ENCODE measurements at regions not wholly inside any gene's neighbourhood (a gene's known extent, or its start where the extent isn't known, plus 50 kb on each side); places are given as distances from the start of the nearest gene placed in this dataset.

DNA sequence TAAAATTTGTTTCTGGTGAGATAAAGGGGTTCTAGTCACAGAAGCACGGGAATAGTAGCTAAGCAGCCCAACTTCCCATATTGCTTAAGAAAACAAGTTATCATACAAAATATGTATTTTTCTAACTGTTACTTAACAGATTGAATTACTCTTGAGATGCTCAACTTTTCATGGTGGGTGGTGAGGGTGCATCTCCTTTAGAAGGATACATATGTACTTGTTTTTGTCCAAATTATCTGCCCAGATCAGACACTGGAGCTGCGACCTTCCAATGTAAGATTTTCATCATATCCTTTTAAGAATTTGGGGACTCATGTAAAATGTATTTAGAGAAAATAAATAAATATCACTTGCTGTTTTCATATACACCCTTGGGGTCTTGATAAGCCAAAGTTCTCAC, 252.2 kb upstream of the SOX2 start:
- no peaks in the 10 kb centered on the region for H3K27me3 Mint-ChIP-seq
- no peak for DNase-seq
- H3K9me3 Mint-ChIP-seq, result peaks cover 6% of the 10 kb centered on the region
- no peaks in the 10 kb centered on the region for H3K36me3 Mint-ChIP-seq (ENCODE audit: low read depth)
- H3K4me1 Mint-ChIP-seq (ENCODE audit: low read depth), result no peaks in the 10 kb centered on the region
- no peak overlapping the region for H3K27ac Mint-ChIP-seq
- H3K4me3 Mint-ChIP-seq, result no peak overlapping the region

DNA sequence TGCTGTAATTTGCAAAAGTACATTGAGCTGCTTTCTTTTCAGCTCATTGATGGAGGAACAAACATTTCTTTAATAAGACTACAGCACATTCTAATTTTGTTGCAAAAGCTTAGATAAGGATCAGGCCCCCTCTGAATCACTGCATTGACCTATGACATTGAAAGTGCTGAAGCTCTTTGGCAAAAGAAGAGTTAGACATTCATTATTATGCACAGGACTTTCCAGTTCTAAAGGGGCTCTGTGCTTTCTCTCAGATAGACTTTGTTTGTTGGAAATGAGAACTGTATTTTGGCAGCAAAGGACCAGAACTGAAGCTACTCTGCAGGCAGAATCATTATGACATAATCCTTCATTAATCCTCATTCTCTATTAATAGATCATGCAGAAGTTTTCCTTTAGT, 252.9 kb upstream of the SOX2 start:
- Mint-ChIP-seq H3K27ac (no peak overlapping the region), H3K9me3 (peaks cover 7% of the 10 kb centered on the region), H3K4me1 (ENCODE audit: low read depth) (no peaks in the 10 kb centered on the region), H3K4me3 (no peak overlapping the region), H3K36me3 (ENCODE audit: low read depth) (no peaks in the 10 kb centered on the region), H3K27me3 (no peaks in the 10 kb centered on the region)
- DNase-seq, result no peak

DNA sequence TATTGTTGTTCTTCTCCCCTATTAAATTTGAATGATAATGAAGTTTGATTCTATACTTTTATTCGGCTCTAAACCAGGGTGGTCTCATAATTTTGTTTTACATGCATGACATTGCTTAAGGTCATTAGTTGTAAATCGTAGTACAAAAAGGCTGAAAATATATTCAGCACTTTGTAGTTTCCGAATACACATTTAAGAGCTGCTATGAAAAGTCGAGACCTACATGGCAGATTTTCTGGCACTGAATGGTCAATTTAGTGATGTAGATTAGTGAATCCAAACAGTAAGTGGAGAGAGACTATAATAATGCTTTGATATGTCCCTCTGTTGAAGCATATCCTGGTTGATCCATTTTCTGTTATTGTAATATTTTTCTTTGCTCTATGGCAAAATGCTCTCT, 254.0 kb upstream of the SOX2 start:
- Mint-ChIP-seq H3K27me3 (no peaks in the 10 kb centered on the region), H3K27ac (no peak overlapping the region), H3K4me1 (ENCODE audit: low read depth) (no peaks in the 10 kb centered on the region), H3K4me3 (no peak overlapping the region), H3K36me3 (ENCODE audit: low read depth) (no peaks in the 10 kb centered on the region), H3K9me3 (peaks cover 7% of the 10 kb centered on the region)
- DNase-seq, result no peak

DNA sequence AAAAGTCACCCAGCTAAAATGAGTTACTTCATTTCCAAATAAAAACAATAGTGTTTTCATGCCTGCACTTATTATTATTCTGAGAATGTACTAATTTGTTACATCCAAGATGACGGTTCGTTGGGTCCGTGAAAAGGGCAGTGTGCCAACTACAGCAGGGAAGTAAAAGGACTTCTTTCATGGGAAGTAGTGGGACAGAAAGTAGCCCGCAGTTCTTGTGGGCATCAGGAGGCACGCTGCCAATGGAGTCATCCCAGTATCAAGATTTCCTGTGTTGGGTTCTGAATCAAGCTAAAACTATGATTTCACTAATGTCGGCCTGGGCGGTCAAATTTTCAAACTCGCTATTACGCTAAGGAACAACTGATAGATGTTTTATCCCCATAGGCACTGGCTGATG, 254.5 kb upstream of the SOX2 start:
- Mint-ChIP-seq H3K27me3 (no peaks in the 10 kb centered on the region), H3K27ac (no peak overlapping the region), H3K9me3 (peaks cover 7% of the 10 kb centered on the region), H3K36me3 (ENCODE audit: low read depth) (no peaks in the 10 kb centered on the region), H3K4me1 (ENCODE audit: low read depth) (no peaks in the 10 kb centered on the region), H3K4me3 (no peak overlapping the region)
- DNase-seq, result no peak

DNA sequence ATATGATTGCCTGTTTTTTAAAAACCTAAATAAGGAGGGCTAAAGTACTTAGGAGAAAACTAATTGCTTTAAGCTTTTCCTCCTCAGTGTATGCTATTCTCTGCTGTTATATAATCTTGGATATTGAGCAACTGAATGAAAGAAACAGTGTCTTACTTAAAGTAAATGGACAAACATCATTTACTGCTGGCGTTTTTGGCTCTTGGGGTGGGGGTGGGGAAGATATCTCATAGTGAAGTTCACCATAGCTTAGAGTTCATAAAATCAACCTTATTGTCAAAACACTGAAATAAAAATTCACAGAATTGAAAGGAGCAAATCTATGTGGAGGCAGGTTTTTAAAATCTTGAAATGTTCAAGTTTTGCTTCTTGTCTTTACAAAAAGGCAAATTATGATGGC, 256.4 kb upstream of the SOX2 start:
- H3K36me3 Mint-ChIP-seq (ENCODE audit: low read depth), result no peaks in the 10 kb centered on the region

DNA sequence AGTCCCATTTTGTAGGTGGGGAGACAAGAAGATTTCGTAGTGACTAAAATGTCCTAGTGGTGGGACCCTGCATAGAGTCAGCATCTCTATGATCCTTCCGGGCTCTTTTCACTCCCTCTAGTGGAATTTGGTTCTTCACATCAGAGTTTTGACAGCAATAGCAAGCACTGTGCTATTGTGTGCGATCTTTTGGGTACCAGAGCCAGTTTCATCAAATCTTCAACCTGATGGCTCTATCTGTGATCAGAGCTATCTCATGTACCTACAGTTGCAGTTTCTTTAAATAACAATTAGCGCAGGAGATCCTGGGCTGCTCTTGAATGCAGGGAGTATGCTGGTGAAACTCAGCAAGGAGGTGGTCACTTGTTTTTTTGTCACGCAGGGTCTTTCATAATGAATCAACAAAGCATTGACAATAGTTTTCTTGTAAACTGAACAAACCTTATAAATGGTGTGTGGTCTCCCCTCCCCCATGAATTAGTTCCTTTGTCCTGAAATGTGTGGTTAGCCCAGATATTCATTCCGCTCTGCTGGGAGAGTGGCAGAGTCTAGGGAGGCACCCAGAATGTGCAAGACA, 257.2 kb upstream of the SOX2 start:
- no peaks in the 10 kb centered on the region for H3K4me1 Mint-ChIP-seq (ENCODE audit: low read depth)
- H3K36me3 Mint-ChIP-seq (ENCODE audit: low read depth), result no peaks in the 10 kb centered on the region
- no peak for DNase-seq
- peaks cover 22% of the 10 kb centered on the region for H3K9me3 Mint-ChIP-seq
- H3K4me3 Mint-ChIP-seq, result no peak overlapping the region
- no peaks in the 10 kb centered on the region for H3K27me3 Mint-ChIP-seq
- H3K27ac Mint-ChIP-seq, result no peak overlapping the region

More for the DNA sequence above, 256.4 kb upstream of the SOX2 start:
- Mint-ChIP-seq H3K9me3 (peaks cover 15% of the 10 kb centered on the region), H3K4me1 (ENCODE audit: low read depth) (no peaks in the 10 kb centered on the region), H3K27ac (no peak overlapping the region), H3K27me3 (no peaks in the 10 kb centered on the region), H3K4me3 (no peak overlapping the region)
- DNase-seq, result no peak

DNA sequence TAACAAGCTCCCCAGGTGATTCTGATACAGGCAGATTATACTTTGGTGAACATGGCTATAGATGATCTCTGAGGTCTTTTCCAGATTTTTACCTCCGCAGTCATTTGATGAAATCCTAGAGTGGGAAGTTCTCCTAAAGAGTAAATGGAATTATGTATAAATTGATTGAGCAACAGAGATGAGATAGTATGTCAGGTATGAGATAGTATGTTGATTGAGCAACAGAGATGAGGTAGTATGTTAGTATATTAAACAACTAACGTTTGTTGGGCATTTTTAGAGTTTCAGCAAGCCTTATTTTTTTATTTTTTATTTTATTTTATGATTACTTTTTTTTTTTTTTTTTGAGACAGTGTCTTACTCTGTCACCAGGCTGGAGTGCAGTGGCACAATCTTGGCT, 265.0 kb upstream of the SOX2 start:
- H3K27me3 Mint-ChIP-seq, result no peaks in the 10 kb centered on the region
- no peak overlapping the region for H3K4me3 Mint-ChIP-seq
- H3K9me3 Mint-ChIP-seq, result peaks cover 26% of the 10 kb centered on the region
- no peak for DNase-seq
- no peak overlapping the region for H3K27ac Mint-ChIP-seq
- H3K36me3 Mint-ChIP-seq (ENCODE audit: low read depth), result no peaks in the 10 kb centered on the region
- H3K4me1 Mint-ChIP-seq (ENCODE audit: low read depth), result no peaks in the 10 kb centered on the region

DNA sequence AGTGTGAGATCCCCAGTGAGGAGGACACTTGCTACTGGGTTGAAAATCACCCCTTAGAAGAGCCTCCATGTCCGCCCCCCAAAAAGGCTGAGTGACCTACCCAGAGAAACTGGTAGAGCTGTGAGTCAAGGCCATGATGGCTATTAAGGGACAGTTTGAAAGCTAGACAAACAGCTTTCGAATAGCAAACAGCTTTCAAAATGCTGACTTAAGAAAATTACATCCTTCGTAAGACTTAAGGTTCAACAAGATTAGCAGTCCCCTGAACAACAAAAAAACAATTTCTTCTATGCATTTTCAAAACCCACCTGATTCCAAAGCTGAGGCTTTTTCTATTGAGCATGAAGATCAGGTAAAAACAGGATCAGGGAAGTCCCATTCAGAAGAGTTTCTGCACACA, 269.7 kb upstream of the SOX2 start:
- Mint-ChIP-seq H3K4me3 (no peak overlapping the region), H3K27ac (no peak overlapping the region), H3K27me3 (no peaks in the 10 kb centered on the region), H3K9me3 (peaks cover 4% of the 10 kb centered on the region), H3K4me1 (ENCODE audit: low read depth) (no peaks in the 10 kb centered on the region), H3K36me3 (ENCODE audit: low read depth) (no peaks in the 10 kb centered on the region)
- no peak for DNase-seq

DNA sequence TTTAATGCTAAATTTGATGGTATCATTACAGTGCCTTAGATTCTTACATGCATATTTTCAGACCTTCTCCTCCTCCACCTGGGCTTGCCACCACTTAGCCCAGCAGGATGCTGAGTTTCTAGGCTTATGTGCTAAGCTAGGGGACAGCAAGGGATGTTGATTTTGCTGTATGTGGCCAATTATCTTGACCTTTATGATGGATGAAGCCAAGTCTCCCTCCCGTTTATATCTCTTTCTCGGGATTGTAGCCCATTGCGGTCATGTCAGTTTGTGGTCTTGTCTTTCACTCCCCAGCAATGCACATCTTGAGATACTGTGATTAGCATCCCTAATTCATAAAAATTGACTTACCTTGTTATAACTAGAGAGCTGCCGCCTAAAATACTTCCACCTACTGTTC, 278.7 kb upstream of the SOX2 start:
- H3K36me3 Mint-ChIP-seq (ENCODE audit: low read depth), result no peaks in the 10 kb centered on the region

DNA sequence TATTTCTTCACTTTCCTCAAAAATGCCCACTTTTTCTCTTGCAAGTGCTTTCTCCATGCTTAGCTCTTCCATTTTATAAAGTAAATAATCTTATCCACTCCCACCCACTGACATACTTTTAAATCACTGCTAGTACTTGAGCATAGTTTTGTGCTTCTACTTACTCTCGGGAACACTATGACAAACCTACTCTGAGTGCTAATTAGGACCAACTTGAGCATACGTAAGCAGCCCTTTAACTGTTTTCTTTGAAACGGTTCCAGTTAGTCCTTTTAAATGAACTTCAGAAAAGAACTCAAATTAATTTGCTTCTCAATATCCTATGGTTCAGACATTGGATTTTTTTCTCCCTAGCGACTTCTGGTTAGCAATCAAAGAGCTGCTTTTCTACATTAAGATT, 280.0 kb upstream of the SOX2 start:
- DNase-seq, result no peak
- H3K36me3 Mint-ChIP-seq (ENCODE audit: low read depth), result no peaks in the 10 kb centered on the region
- H3K4me3 Mint-ChIP-seq, result no peak overlapping the region
- no peaks in the 10 kb centered on the region for H3K27me3 Mint-ChIP-seq
- peaks cover 24% of the 10 kb centered on the region for H3K9me3 Mint-ChIP-seq
- H3K4me1 Mint-ChIP-seq (ENCODE audit: low read depth), result no peaks in the 10 kb centered on the region
- no peak overlapping the region for H3K27ac Mint-ChIP-seq

More for the DNA sequence above, 278.7 kb upstream of the SOX2 start:
- H3K4me3 Mint-ChIP-seq, result no peak overlapping the region
- no peak for DNase-seq
- no peak overlapping the region for H3K27ac Mint-ChIP-seq
- H3K9me3 Mint-ChIP-seq, result peaks cover 21% of the 10 kb centered on the region
- no peaks in the 10 kb centered on the region for H3K27me3 Mint-ChIP-seq
- H3K4me1 Mint-ChIP-seq (ENCODE audit: low read depth), result no peaks in the 10 kb centered on the region

DNA sequence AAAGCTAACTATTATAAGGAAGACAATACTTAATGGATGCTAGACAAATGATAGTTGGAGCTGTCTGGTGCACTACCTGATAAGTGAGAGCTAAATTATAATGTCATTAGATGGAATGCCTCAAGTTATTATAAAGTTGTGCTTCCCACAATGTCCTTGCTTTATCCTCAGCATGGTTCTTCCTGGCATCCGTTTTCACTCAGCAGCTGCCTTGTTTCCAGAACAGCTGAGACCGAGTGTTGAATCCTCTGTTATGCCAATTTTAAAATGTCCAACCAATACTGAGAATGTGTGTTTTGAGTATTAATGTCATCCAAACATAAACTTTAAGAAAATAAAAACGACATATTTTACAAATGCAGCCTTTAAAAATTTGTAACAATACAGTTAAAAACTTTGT, 286.7 kb upstream of the SOX2 start:
- no peak for DNase-seq
- Mint-ChIP-seq H3K27ac (no peak overlapping the region), H3K27me3 (no peaks in the 10 kb centered on the region), H3K36me3 (ENCODE audit: low read depth) (no peaks in the 10 kb centered on the region), H3K9me3 (peaks cover 25% of the 10 kb centered on the region), H3K4me3 (no peak overlapping the region), H3K4me1 (ENCODE audit: low read depth) (no peaks in the 10 kb centered on the region)

DNA sequence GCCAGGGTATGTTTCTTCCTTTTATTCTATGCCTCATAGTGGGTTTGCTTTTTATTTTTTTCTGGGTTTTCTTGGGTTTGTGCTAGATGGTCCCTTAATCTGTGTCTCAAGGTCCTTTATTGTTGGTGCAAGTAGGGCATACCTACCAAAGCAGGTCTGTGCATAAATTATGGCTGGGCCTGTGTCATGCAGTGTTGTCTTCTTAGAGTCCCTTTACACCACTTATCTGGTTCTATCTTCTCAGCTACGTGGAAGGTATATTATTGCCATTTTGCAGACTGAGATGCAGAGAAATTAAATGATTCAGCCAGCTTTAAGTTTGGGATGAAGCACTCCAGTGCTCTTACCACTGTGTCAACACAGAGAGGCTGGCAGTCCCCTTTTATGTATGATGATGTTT, 293.5 kb upstream of the SOX2 start:
- Mint-ChIP-seq H3K4me3 (no peak overlapping the region), H3K9me3 (peaks cover 10% of the 10 kb centered on the region), H3K27ac (no peak overlapping the region), H3K36me3 (ENCODE audit: low read depth) (no peaks in the 10 kb centered on the region), H3K27me3 (no peaks in the 10 kb centered on the region), H3K4me1 (ENCODE audit: low read depth) (no peaks in the 10 kb centered on the region)
- DNase-seq, result no peak

DNA sequence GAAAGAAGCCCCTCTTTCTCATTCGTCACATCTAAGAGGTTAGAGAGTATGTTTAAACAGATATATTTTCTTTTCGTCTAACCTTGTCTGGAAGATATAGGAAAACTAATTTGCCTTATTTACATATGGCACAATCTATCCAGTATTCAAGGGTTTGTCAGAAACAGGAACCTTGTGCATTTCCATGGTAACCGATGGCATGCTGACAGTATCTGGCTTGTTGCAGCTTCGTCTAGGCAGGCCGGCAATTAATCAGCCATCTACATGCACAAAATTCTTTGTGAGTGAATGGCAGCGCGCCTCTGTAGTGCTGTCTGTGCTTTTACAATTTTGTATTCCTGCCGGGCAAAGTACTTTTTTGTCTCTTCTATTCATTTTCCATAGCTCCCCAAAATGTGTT, 294.0 kb upstream of the SOX2 start:
- Mint-ChIP-seq H3K36me3 (ENCODE audit: low read depth) (no peaks in the 10 kb centered on the region), H3K27me3 (no peaks in the 10 kb centered on the region), H3K4me1 (ENCODE audit: low read depth) (no peaks in the 10 kb centered on the region), H3K9me3 (peaks cover 10% of the 10 kb centered on the region), H3K27ac (no peak overlapping the region), H3K4me3 (no peak overlapping the region)
- no peak for DNase-seq

DNA sequence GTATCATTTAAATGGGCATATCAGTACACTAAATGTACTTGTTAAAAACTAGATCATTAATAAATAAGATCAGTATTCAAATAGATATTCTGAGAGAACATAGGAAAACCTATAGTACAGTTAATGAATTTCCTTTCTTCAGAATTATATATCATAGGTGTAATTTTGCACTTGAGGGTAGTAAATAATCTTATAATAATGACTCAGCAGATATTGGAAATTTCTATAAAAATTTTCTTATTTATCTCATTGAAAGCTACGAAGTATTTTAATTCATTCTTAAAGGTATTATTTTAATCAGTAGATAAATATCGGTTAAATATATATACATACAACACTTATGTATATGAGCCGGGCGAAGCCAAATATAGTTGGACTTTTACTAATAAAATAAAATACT, 300.9 kb upstream of the SOX2 start:
- Mint-ChIP-seq H3K27ac (no peak overlapping the region), H3K9me3 (peaks cover 16% of the 10 kb centered on the region), H3K36me3 (ENCODE audit: low read depth) (no peaks in the 10 kb centered on the region), H3K27me3 (no peaks in the 10 kb centered on the region), H3K4me1 (ENCODE audit: low read depth) (no peaks in the 10 kb centered on the region), H3K4me3 (no peak overlapping the region)
- DNase-seq, result no peak

DNA sequence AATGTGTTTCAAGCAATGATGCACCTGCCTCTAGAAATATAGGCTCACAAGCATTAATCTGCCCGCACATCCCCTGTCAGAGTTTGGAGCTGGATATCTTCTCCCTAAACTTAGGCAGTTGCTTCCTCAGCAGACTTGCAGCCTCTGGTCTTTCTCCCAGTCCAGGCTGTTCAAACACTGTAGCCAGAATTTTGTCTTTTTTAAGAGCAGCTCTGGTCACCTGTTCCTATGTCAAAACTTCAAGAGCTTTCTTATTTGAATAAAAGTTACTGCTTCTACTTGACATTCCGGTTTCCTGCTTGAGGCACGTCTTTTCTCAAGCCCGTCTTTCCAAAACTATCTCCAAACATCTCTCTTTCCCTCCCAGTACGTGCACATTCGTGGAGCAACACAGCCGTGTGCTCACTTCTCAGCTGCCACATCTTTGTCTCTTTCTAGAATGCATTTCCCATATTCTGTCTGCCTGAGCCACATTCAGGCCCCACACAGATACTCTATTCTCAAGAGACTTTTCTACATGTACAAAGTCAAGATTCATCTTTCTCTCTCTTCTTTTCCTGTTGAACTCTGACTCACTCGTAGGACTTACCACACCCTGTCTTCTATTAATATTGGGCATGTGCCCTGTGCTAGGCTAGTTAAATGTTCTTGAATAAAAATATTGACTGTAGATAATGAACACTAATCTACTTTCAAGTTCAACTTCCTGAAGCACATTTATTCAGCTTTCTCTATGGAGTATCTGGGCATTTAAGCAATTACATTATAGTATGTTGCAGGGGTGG, 307.7 kb upstream of the SOX2 start:
- no peak for DNase-seq
- Mint-ChIP-seq H3K27ac (no peak overlapping the region), H3K36me3 (ENCODE audit: low read depth) (no peaks in the 10 kb centered on the region), H3K27me3 (no peaks in the 10 kb centered on the region), H3K9me3 (peaks cover 21% of the 10 kb centered on the region), H3K4me1 (ENCODE audit: low read depth) (no peaks in the 10 kb centered on the region), H3K4me3 (no peak overlapping the region)

Measured in activated T-cell treated with anti-CD3 and anti-CD28 coated beads, Interleukin-2, amount 50 U/mL, for 24 hours (primary cell).